Spleen (tissue), 11 donors: ENCODE measurements at regions not wholly inside any gene's neighbourhood (a gene's known extent, or its start where the extent isn't known, plus 50 kb on each side); places are given as distances from the start of the nearest gene placed in this dataset.
"Not testable (repeated sequence)": the region's sequence is repeated elsewhere in the genome, so short reads cannot be mapped to it uniquely, and the experiment has no call there.

ENCODE experiments used
- DNase-seq: peaks from one replicate; pipeline ENCODE4 v3.0.0-alpha.2; 2020
- H3K27ac ChIP-seq, 8 donors: fragments of 200-600 bp; sonication (generic) in 7 of 8; 1 replicate in 4 of 8; 2 replicates in 4 of 8; pipeline versions ENCODE4 v1.5.0 to v1.8.0; 2016 to 2021; ENCODE audit warnings: inconsistent platforms in 4 of 8, mild to moderate bottlenecking in 4 of 8, moderate library complexity in 1 of 8
- H3K27me3 ChIP-seq, 7 donors: fragments of 200-600 bp; sonication (generic) in 6 of 7; replicated peaks in 1 of 7; 1 replicate in 4 of 7; 2 replicates in 3 of 7; pipeline versions ENCODE4 v1.5.0 to v1.8.0; 2016 to 2021; ENCODE audit warnings: inconsistent platforms in 3 of 7, mild to moderate bottlenecking in 1 of 7
- H3K36me3 ChIP-seq, 6 donors: fragments of 200-600 bp; sonication (generic) in 5 of 6; 1 replicate in 4 of 6; 2 replicates in 2 of 6; pipeline versions ENCODE4 v1.5.0 to v1.8.0; 2016 to 2021; ENCODE audit warnings: inconsistent platforms in 2 of 6
- H3K4me1 ChIP-seq, 6 donors: fragments of 200-600 bp; sonication (generic) in 5 of 6; 1 replicate in 3 of 6; 2 replicates in 3 of 6; pipeline versions ENCODE4 v1.5.0 to v1.8.0; 2016 to 2021; ENCODE audit warnings: inconsistent platforms in 3 of 6
- H3K4me3 ChIP-seq, 8 donors: fragments of 200-600 bp; sonication (generic) in 7 of 8; 1 replicate in 4 of 8; 2 replicates in 4 of 8; pipeline versions ENCODE4 v1.5.0 to v1.8.0; 2016 to 2021; ENCODE audit warnings: inconsistent platforms in 4 of 8, mild to moderate bottlenecking in 4 of 8, moderate library complexity in 2 of 8
- H3K9me3 ChIP-seq, 8 donors: fragments of 200-600 bp; sonication (generic) in 7 of 8; 1 replicate in 4 of 8; 2 replicates in 4 of 8; pipeline versions ENCODE4 v1.5.0 to v1.8.0; 2016 to 2021; ENCODE audit warnings: inconsistent platforms in 4 of 8
- POLR2A ChIP-seq, 3 donors: fragments of 450-650 bp; IDR thresholded peaks; one replicate each; pipeline ENCODE4 v1.5.1; 2017; ENCODE audit warnings: antibody characterized with exemption in 3 of 3, mild to moderate bottlenecking in 1 of 3
- POLR2AphosphoS5 ChIP-seq, 3 donors: sonication (generic); formaldehyde crosslinking; IDR thresholded peaks; one replicate each; pipeline ENCODE4 v1.5.1; 2017; ENCODE audit warnings: antibody characterized with exemption in 3 of 3
- WGBS, 5 donors: extraction: QIAGEN DNeasy Blood & Tissue Kit in 3 of 5; methylation state at CpG; one replicate each; pipeline versions ENCODE4 v1.1.5 to v1.1.7; 2013 to 2018; 5-methylcytosine and 5-hydroxymethylcytosine counted together
- intact Hi-C: fragments of 100-400 bp; cut with DNase I; formaldehyde crosslinking; loops from one replicate; pipeline ENCODE4 v1.15.0; 2023; ENCODE audit warnings: low total_unique reads
- TF ChIP-seq, protein P1 (sequence below), 11 experiments: fragments of 200-600 bp in 7 of 11; fragments of 450-650 bp in 4 of 11; sonication (generic) in 4 of 11; IDR thresholded peaks in 8 of 11; conservative IDR thresholded peaks in 3 of 11; 1 replicate in 7 of 11; 2 replicates in 4 of 11; pipeline versions ENCODE4 v1.4.0 to v1.8.0; 2016 to 2021; ENCODE audit warnings: antibody characterized with exemption in 11 of 11, inconsistent platforms in 4 of 11, mild to moderate bottlenecking in 1 of 11
- donor health status: healthy with polysubstance abuse.
- donor health status: DM: no; HTN: no; CAD: no; lungs with moderate emphysema.
- donor health status: DM: no; HTN: no; CAD: no.
- donor health status: Bipolar disorder and iron deficiency.
- donor health status: healthy.
- donor health status: DM: no; HTN: no; CAD: no.
- donor health status: DM: yes; HTN: yes; CAD: no.

DNA sequence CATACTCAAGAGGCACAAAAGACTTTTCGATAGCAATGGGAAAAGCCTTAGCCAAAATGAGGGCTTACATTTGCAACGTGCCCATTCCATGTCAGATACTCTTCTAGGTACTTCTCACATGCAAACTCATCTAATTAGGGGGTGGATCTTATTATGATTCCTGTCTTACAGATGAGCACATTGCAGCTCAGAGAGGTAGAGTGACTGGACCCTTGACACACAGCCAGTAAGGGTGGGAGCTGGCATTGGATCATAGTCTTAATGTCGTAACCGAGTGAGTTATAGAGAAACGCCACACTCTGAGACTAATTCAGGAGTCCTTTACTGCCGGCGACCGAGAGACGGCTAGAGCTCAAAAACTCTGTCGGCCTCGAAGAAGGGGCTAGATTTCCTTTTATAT, 78.8 kb upstream of the GRIN2A start:
- Histone ChIP-seq H3K4me1 (peaks cover 0 to 31% (median 8%) of the 10 kb centered on the region in 6 donors), H3K27me3 (no peaks in the 10 kb centered on the region), H3K36me3 (no peaks in the 10 kb centered on the region), H3K27ac (no peak overlapping the region), H3K9me3 (no peaks in the 10 kb centered on the region), H3K4me3 (no peak overlapping the region)
- TF ChIP-seq POLR2A (IDR thresholded peaks at IDR 0.05) (no peak), POLR2AphosphoS5 (IDR thresholded peaks at IDR 0.05) (no peak)
- TF ChIP-seq, protein P1, sequence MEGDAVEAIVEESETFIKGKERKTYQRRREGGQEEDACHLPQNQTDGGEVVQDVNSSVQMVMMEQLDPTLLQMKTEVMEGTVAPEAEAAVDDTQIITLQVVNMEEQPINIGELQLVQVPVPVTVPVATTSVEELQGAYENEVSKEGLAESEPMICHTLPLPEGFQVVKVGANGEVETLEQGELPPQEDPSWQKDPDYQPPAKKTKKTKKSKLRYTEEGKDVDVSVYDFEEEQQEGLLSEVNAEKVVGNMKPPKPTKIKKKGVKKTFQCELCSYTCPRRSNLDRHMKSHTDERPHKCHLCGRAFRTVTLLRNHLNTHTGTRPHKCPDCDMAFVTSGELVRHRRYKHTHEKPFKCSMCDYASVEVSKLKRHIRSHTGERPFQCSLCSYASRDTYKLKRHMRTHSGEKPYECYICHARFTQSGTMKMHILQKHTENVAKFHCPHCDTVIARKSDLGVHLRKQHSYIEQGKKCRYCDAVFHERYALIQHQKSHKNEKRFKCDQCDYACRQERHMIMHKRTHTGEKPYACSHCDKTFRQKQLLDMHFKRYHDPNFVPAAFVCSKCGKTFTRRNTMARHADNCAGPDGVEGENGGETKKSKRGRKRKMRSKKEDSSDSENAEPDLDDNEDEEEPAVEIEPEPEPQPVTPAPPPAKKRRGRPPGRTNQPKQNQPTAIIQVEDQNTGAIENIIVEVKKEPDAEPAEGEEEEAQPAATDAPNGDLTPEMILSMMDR (IDR thresholded peaks at IDR 0.05 in 8 of 11, conservative IDR thresholded peaks at IDR 0.05 in 3 of 11): no peak
- 65 to 84% (median 71%) methylated on average over 11 of the region's 11 CpGs for WGBS, 5 donors
- DNase-seq: no peak
- intact Hi-C loops: no loop called here

DNA sequence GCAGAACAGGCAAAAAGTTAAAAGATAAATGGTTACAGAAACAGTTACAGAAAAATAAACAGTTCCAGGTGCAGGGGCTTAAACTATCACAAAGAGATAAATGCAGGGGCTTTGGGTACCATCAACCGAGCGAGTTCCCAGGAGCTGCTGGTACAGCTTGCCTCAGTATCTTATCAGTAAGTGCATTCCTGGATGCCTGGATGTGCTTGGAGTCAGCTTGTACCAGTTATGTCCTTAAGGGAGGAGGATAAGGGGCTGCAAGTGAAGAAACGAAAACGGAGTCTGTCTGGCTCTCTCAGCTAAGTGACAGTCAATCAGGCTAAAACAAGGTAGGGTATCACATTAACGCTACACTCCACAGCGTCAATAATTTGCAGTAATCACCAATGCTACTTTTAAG, 79.3 kb upstream of the GRIN2A start:
- intact Hi-C loops, H3K27me3 ChIP-seq, H3K36me3 ChIP-seq, H3K4me3 ChIP-seq, H3K27ac ChIP-seq, DNase-seq, H3K9me3 ChIP-seq: not testable (repeated sequence)
- peaks cover 0 to 29% (median 8%) of the 10 kb centered on the region in 6 donors for H3K4me1 ChIP-seq
- whole genome bisulfite sequencing, 5 donors: 50 to 73% (median 63%) methylated on average over 6 of the region's 6 CpGs

DNA sequence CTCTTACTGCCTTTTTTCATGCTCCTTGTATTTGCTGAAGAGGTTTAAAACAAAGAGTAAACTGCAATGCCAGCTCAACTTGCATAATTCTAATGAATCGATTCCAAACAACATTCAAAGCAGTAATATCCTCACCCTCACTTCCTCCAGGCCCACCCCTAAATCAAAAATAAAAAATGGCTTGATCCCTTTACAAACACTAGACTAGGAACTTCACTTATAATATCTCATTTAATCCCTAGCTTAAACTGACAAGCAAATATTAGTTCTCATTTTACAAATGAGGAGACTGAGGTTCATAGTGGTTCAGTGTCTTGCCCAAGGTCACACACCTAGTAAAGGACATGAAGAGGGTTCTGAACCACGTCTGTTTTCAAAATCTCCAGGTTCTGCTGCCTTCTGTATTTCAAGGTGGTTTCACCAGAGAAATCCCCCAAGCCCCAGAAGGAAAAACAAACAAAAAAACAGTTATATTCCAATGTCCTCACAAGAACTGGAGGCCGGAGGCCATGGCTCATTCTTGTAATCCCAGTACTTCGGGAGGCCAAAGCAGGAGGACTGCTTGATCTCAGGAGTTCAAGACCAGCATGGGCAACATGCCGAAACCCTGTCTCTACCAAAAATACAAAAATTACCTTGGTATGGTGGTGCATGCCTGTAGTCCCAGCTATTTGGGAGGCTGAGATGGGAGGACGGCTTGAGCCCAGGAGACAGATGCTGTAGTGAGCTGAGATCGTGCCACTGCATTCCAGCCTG, 80.3 kb upstream of the GRIN2A start:
- Histone ChIP-seq H3K27me3 (no peaks in the 10 kb centered on the region), H3K4me3 (no peak overlapping the region), H3K36me3 (no peaks in the 10 kb centered on the region), H3K27ac (no peak overlapping the region), H3K4me1 (peaks cover 0 to 18% (median 4%) of the 10 kb centered on the region in 6 donors), H3K9me3 (no peaks in the 10 kb centered on the region)
- WGBS, 5 donors: 80 to 93% (median 89%) methylated on average over 7 of the region's 7 CpGs
- no peak for TF ChIP-seq POLR2AphosphoS5 (IDR thresholded peaks at IDR 0.05)
- no peak for TF ChIP-seq POLR2A (IDR thresholded peaks at IDR 0.05)
- TF ChIP-seq, protein P1 (IDR thresholded peaks at IDR 0.05 in 8 of 11, conservative IDR thresholded peaks at IDR 0.05 in 3 of 11): no peak
- intact Hi-C loops: no loop called here
- no peak for DNase-seq

DNA sequence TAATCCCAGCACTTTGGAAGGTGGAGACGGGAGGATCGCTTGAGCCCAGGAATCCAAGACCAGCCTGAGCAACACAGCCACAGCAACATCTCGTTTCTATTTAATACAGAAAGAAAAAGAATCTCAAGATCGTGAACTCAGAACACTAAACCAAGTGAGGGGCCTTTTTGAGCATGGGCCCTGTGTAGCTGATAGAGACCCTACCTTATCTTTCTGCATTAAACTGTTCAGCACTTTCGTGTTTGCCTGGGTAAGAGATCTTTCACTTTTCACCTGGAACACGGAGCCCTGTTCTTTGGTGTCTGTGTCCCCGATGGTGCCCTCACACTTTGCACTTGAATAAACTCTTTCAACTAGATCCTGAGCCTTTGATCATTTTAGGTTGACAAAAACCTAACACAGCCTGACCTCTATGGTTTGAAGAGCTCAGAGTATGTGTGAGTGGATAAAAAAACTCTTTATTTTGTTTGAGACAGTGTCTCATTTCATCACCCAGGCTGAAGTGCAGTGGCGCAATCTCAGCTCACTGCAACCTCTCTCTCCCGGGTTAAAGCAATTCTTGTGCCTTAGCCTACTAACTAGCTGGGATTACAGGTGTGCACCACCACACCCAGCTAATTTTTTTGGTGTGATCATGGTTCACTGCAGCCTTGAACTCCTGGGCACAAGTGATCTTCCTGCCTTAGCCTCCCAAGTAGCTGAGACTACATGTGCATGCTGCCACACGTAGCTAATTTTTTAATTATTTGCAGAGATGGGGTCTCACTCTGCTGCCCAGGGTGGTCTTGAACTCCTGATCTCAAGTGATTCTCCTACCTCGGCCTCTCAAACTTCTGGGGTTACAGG, 83.8 kb upstream of the GRIN2A start:
- Histone ChIP-seq H3K9me3 (peaks cover 0 to 3% (median 0%) of the 10 kb centered on the region in 8 donors), H3K27ac (no peak overlapping the region), H3K4me1 (no peaks in the 10 kb centered on the region), H3K27me3 (no peaks in the 10 kb centered on the region), H3K4me3 (no peak overlapping the region), H3K36me3 (no peaks in the 10 kb centered on the region)
- DNase-seq: no peak
- TF ChIP-seq POLR2A (IDR thresholded peaks at IDR 0.05): no peak
- TF ChIP-seq POLR2AphosphoS5 (IDR thresholded peaks at IDR 0.05): no peak
- TF ChIP-seq, protein P1 (IDR thresholded peaks at IDR 0.05 in 8 of 11, conservative IDR thresholded peaks at IDR 0.05 in 3 of 11): no peak
- WGBS, 5 donors: 71 to 73% (median 72%) methylated on average over 11 of the region's 11 CpGs
- intact Hi-C loops: no loop called here
